MM.1S (cell line): ENCODE measurements at regions not wholly inside any gene's neighbourhood (a gene's known extent, or its start where the extent isn't known, plus 50 kb on each side); places are given as distances from the start of the nearest gene placed in this dataset.

Experiments
- DNase-seq: peaks from one replicate; pipeline ENCODE4 v3.0.0-alpha.2; 2015
- H2AFZ ChIP-seq: fragments of 300-600 bp; sonication (generic); 2 replicates; pipeline ENCODE4 v1.6.0; 2016; ENCODE audit warnings: antibody characterized with exemption, low read length
- H3F3A ChIP-seq: fragments of 300-600 bp; sonication (generic); 2 replicates; pipeline ENCODE4 v1.6.1; 2016; ENCODE audit warnings: mild to moderate bottlenecking, antibody characterized with exemption, low read length, moderate library complexity, mixed read lengths; ENCODE audit not compliant: insufficient read depth
- H3K27ac ChIP-seq: fragments of 300-600 bp; sonication (generic); 2 replicates; pipeline ENCODE4 v1.5.1; 2016; ENCODE audit warnings: mild to moderate bottlenecking, low read length
- H3K27me3 ChIP-seq: fragments of 300-600 bp; sonication (generic); replicated peaks from 2 replicates; pipeline ENCODE4 v1.6.0; 2016; ENCODE audit warnings: low read length; ENCODE audit not compliant: insufficient read depth
- H3K36me3 ChIP-seq: fragments of 300-600 bp; sonication (generic); replicated peaks from 2 replicates; pipeline ENCODE4 v1.6.1; 2016; ENCODE audit warnings: mild to moderate bottlenecking, low read length, mixed read lengths; ENCODE audit not compliant: insufficient read depth
- H3K4me1 ChIP-seq: fragments of 300-600 bp; sonication (generic); 2 replicates; pipeline ENCODE4 v1.6.1; 2016; ENCODE audit warnings: low read length, mixed read lengths
- H3K4me2 ChIP-seq: fragments of 300-600 bp; sonication (generic); 2 replicates; pipeline ENCODE4 v1.6.0; 2016; ENCODE audit warnings: low read depth, low read length
- H3K4me3 ChIP-seq: fragments of 300-600 bp; sonication (generic); 2 replicates; pipeline ENCODE4 v1.5.1; 2016; ENCODE audit warnings: low read length, mixed read lengths
- H3K79me2 ChIP-seq: fragments of 300-600 bp; sonication (generic); 2 replicates; pipeline ENCODE4 v1.6.1; 2016; ENCODE audit warnings: mixed run types, low read length, mixed read lengths
- H3K9ac ChIP-seq: fragments of 300-600 bp; sonication (generic); 2 replicates; pipeline ENCODE4 v1.6.1; 2016; ENCODE audit warnings: low read length, mixed read lengths
- H3K9me2 ChIP-seq: fragments of 300-600 bp; sonication (generic); replicated peaks from 2 replicates; pipeline ENCODE4 v1.6.1; 2016; ENCODE audit warnings: mild to moderate bottlenecking, low read length, mixed read lengths; ENCODE audit not compliant: insufficient read depth
- H3K9me3 ChIP-seq: fragments of 300-600 bp; sonication (generic); replicated peaks from 2 replicates; pipeline ENCODE4 v1.6.1; 2016; ENCODE audit warnings: mild to moderate bottlenecking, low read length, mixed read lengths; ENCODE audit not compliant: insufficient read depth
- H4K20me1 ChIP-seq: fragments of 300-600 bp; sonication (generic); 2 replicates; pipeline ENCODE4 v1.6.1; 2016; ENCODE audit warnings: mild to moderate bottlenecking, low read length, moderate library complexity, mixed read lengths; ENCODE audit not compliant: insufficient read depth
- EZH2 ChIP-seq: fragments of 300-600 bp; sonication (generic); optimal IDR thresholded peaks from 2 replicates; pipeline ENCODE3; 2017; ENCODE audit warnings: low read depth, mild to moderate bottlenecking, antibody characterized with exemption, low read length, mixed read lengths
- EZH2phosphoT487 ChIP-seq: fragments of 300-600 bp; sonication (generic); IDR thresholded peaks from 2 replicates; pipeline ENCODE4 v1.6.1; 2018; ENCODE audit warnings: antibody characterized with exemption, low read length
- TF ChIP-seq, protein P1 (sequence below): fragments of 300-600 bp; sonication (generic); IDR thresholded peaks from 2 replicates; pipeline ENCODE4 v1.5.1; 2016; ENCODE audit warnings: antibody characterized with exemption, low read length, mixed read lengths

DNA sequence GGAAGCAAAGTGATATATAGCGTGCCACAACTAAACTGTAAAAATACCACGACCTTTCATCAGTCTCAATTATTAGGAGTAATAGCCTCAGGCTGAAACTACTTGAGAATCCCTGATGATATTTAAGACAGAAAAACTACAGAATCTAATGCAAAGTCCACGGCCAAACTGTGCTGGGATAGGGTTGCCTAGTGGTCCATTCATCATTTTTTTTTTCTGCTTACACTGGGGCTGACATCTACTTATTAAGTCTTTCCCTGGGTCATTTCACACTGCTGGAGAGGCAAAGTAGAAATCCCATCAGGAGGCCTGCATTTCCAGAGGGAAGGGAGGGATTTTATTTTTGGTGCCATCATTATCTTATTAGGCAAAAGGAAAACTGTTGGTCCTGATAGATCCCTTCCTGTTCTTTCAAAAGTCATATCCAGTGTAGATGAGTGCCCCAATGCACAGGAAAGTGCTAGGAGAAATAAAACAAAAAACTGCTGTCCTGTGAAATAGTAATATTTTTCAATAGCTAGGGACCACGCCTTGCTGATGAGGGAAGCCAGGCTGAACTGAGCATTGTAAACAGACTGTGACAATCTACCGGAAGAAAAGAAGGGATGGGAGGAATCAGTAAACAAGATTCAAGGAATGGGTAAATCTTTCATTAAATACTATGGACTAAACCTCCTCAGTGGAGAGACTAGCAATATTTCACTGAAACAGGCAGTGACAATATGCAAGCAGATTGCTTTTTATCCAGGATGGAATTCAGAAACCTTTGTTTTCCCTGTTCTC, 644.3 kb downstream of the IRS1 start:
- H4K20me1 ChIP-seq, result no peaks in the 10 kb centered on the region
- H3F3A ChIP-seq, result no peaks in the 10 kb centered on the region
- no peaks in the 10 kb centered on the region for H3K27me3 ChIP-seq
- DNase-seq, result no peak
- no peak overlapping the region for H2AFZ ChIP-seq
- H3K79me2 ChIP-seq, result no peaks in the 10 kb centered on the region
- no peak overlapping the region for H3K27ac ChIP-seq
- no peaks in the 10 kb centered on the region for H3K36me3 ChIP-seq
- no peak overlapping the region for H3K9ac ChIP-seq
- peaks cover 13% of the 10 kb centered on the region; the same call in 1 of the 2 replicates for H3K4me1 ChIP-seq
- H3K4me2 ChIP-seq, result 0 out of 2 replicates have a peak overlapping the region, but pooled peaks have one; percentile 36
- TF ChIP-seq, protein P1, sequence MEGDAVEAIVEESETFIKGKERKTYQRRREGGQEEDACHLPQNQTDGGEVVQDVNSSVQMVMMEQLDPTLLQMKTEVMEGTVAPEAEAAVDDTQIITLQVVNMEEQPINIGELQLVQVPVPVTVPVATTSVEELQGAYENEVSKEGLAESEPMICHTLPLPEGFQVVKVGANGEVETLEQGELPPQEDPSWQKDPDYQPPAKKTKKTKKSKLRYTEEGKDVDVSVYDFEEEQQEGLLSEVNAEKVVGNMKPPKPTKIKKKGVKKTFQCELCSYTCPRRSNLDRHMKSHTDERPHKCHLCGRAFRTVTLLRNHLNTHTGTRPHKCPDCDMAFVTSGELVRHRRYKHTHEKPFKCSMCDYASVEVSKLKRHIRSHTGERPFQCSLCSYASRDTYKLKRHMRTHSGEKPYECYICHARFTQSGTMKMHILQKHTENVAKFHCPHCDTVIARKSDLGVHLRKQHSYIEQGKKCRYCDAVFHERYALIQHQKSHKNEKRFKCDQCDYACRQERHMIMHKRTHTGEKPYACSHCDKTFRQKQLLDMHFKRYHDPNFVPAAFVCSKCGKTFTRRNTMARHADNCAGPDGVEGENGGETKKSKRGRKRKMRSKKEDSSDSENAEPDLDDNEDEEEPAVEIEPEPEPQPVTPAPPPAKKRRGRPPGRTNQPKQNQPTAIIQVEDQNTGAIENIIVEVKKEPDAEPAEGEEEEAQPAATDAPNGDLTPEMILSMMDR, result no peak
- TF ChIP-seq EZH2, result no peak
- no peak for TF ChIP-seq EZH2phosphoT487
- no peak overlapping the region for H3K4me3 ChIP-seq
- H3K9me2 ChIP-seq, result no peaks in the 10 kb centered on the region
- H3K9me3 ChIP-seq, result no peaks in the 10 kb centered on the region

DNA sequence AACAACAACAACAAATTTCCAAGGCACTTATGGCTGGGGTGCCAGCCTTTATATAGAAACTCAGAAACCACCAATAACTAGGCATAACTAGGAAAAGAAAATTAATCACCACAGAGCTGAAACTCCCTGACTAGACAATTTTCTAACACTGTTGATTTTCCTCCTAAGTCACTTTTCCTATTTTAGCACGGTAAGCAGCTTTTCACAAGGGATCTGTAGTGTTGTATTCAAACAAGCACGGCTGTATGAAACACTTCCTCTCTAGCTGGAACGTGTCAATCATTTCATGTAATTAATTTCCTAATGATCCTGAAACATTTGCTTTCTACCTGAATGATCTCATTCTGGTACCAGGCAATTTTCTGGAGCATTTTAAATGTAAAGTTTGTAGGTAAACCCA, 645.0 kb downstream of the IRS1 start:
- H4K20me1 ChIP-seq, result no peaks in the 10 kb centered on the region
- H3K9ac ChIP-seq, result no peak overlapping the region
- DNase-seq, result peak; percentile 18
- H3K4me3 ChIP-seq, result no peak overlapping the region
- H2AFZ ChIP-seq, result no peak overlapping the region
- H3K79me2 ChIP-seq, result no peaks in the 10 kb centered on the region
- no peaks in the 10 kb centered on the region for H3K9me2 ChIP-seq
- no peaks in the 10 kb centered on the region for H3K27me3 ChIP-seq
- peaks cover 13% of the 10 kb centered on the region; the same call in 1 of the 2 replicates for H3K4me1 ChIP-seq
- H3K27ac ChIP-seq, result no peak overlapping the region
- no peaks in the 10 kb centered on the region for H3K9me3 ChIP-seq
- no peaks in the 10 kb centered on the region for H3F3A ChIP-seq
- TF ChIP-seq EZH2phosphoT487 (no peak), EZH2 (no peak)
- TF ChIP-seq, protein P1, result no peak
- peak overlapping the region; percentile 36 for H3K4me2 ChIP-seq
- no peaks in the 10 kb centered on the region for H3K36me3 ChIP-seq

DNA sequence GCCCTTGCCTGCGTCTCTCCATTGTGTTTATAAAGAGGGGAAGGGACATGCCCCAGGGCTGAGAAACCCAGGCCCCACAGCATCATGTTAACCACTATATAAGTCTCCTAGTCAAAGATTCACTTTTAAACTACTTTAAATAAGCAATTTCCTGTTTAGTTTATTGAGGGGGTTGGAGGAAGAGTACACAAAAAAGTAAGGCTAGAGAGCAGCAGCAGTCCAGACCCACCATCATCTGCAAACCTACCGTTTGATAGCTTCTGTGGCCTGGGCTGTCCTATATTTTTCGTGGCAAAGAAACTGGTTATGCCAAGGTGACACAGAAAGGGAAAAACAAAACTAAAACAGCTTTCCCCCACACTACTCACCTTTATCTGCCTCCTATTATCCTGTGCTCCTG, 646.1 kb downstream of the IRS1 start:
- no peak overlapping the region for H2AFZ ChIP-seq
- peaks cover 13% of the 10 kb centered on the region; the same call in 1 of the 2 replicates for H3K4me1 ChIP-seq

More for the DNA sequence above, 646.1 kb downstream of the IRS1 start:
- Histone ChIP-seq H3K79me2 (no peaks in the 10 kb centered on the region), H3K36me3 (no peaks in the 10 kb centered on the region), H3K9me2 (no peaks in the 10 kb centered on the region), H3K27me3 (no peaks in the 10 kb centered on the region), H3F3A (no peaks in the 10 kb centered on the region), H3K4me3 (no peak overlapping the region), H4K20me1 (no peaks in the 10 kb centered on the region), H3K9me3 (no peaks in the 10 kb centered on the region), H3K27ac (no peak overlapping the region), H3K9ac (no peak overlapping the region), H3K4me2 (no peak overlapping the region)
- TF ChIP-seq EZH2phosphoT487, result no peak
- TF ChIP-seq, protein P1, result no peak
- no peak for TF ChIP-seq EZH2
- no peak for DNase-seq
